MM.1S (cell line): ENCODE measurements at regions not wholly inside any gene's neighbourhood (a gene's known extent, or its start where the extent isn't known, plus 50 kb on each side); places are given as distances from the start of the nearest gene placed in this dataset.

Source experiments
- DNase-seq: peaks from one replicate; pipeline ENCODE4 v3.0.0-alpha.2; 2015
- H2AFZ ChIP-seq: fragments of 300-600 bp; sonication (generic); 2 replicates; pipeline ENCODE4 v1.6.0; 2016; ENCODE audit warnings: antibody characterized with exemption, low read length
- H3F3A ChIP-seq: fragments of 300-600 bp; sonication (generic); 2 replicates; pipeline ENCODE4 v1.6.1; 2016; ENCODE audit warnings: mild to moderate bottlenecking, antibody characterized with exemption, low read length, moderate library complexity, mixed read lengths; ENCODE audit not compliant: insufficient read depth
- H3K27ac ChIP-seq: fragments of 300-600 bp; sonication (generic); 2 replicates; pipeline ENCODE4 v1.5.1; 2016; ENCODE audit warnings: mild to moderate bottlenecking, low read length
- H3K27me3 ChIP-seq: fragments of 300-600 bp; sonication (generic); replicated peaks from 2 replicates; pipeline ENCODE4 v1.6.0; 2016; ENCODE audit warnings: low read length; ENCODE audit not compliant: insufficient read depth
- H3K36me3 ChIP-seq: fragments of 300-600 bp; sonication (generic); replicated peaks from 2 replicates; pipeline ENCODE4 v1.6.1; 2016; ENCODE audit warnings: mild to moderate bottlenecking, low read length, mixed read lengths; ENCODE audit not compliant: insufficient read depth
- H3K4me1 ChIP-seq: fragments of 300-600 bp; sonication (generic); 2 replicates; pipeline ENCODE4 v1.6.1; 2016; ENCODE audit warnings: low read length, mixed read lengths
- H3K4me2 ChIP-seq: fragments of 300-600 bp; sonication (generic); 2 replicates; pipeline ENCODE4 v1.6.0; 2016; ENCODE audit warnings: low read depth, low read length
- H3K4me3 ChIP-seq: fragments of 300-600 bp; sonication (generic); 2 replicates; pipeline ENCODE4 v1.5.1; 2016; ENCODE audit warnings: low read length, mixed read lengths
- H3K79me2 ChIP-seq: fragments of 300-600 bp; sonication (generic); 2 replicates; pipeline ENCODE4 v1.6.1; 2016; ENCODE audit warnings: mixed run types, low read length, mixed read lengths
- H3K9ac ChIP-seq: fragments of 300-600 bp; sonication (generic); 2 replicates; pipeline ENCODE4 v1.6.1; 2016; ENCODE audit warnings: low read length, mixed read lengths
- H3K9me2 ChIP-seq: fragments of 300-600 bp; sonication (generic); replicated peaks from 2 replicates; pipeline ENCODE4 v1.6.1; 2016; ENCODE audit warnings: mild to moderate bottlenecking, low read length, mixed read lengths; ENCODE audit not compliant: insufficient read depth
- H3K9me3 ChIP-seq: fragments of 300-600 bp; sonication (generic); replicated peaks from 2 replicates; pipeline ENCODE4 v1.6.1; 2016; ENCODE audit warnings: mild to moderate bottlenecking, low read length, mixed read lengths; ENCODE audit not compliant: insufficient read depth
- H4K20me1 ChIP-seq: fragments of 300-600 bp; sonication (generic); 2 replicates; pipeline ENCODE4 v1.6.1; 2016; ENCODE audit warnings: mild to moderate bottlenecking, low read length, moderate library complexity, mixed read lengths; ENCODE audit not compliant: insufficient read depth
- EZH2 ChIP-seq: fragments of 300-600 bp; sonication (generic); optimal IDR thresholded peaks from 2 replicates; pipeline ENCODE3; 2017; ENCODE audit warnings: low read depth, mild to moderate bottlenecking, antibody characterized with exemption, low read length, mixed read lengths
- EZH2phosphoT487 ChIP-seq: fragments of 300-600 bp; sonication (generic); IDR thresholded peaks from 2 replicates; pipeline ENCODE4 v1.6.1; 2018; ENCODE audit warnings: antibody characterized with exemption, low read length
- TF ChIP-seq, protein P1 (sequence below): fragments of 300-600 bp; sonication (generic); IDR thresholded peaks from 2 replicates; pipeline ENCODE4 v1.5.1; 2016; ENCODE audit warnings: antibody characterized with exemption, low read length, mixed read lengths

DNA sequence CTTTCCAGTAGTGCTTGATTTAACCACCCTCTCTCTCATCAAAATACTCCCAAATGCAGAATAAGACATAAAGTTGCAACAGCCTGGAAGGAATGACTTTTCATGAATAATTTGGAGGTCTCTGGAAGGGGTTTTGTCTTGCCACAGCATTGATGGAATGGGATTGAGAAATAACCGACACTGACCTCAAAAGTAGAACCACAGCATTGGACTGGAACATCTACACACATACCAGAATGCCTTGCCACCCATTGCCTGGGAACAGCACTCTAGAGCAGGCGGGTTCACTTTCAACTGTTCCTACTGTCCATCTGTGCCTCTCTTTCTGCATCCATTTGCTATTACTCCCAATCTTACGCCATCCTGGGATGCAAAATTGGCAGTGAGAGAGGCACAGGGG is 149.1 kb upstream of the USP24 start:
- H3K9me2 ChIP-seq: no peaks in the 10 kb centered on the region
- H3K27ac ChIP-seq: no peak overlapping the region
- no peaks in the 10 kb centered on the region for H4K20me1 ChIP-seq
- H3K79me2 ChIP-seq: no peaks in the 10 kb centered on the region
- H3K9me3 ChIP-seq: no peaks in the 10 kb centered on the region
- no peak overlapping the region for H3K4me3 ChIP-seq
- H3F3A ChIP-seq: peaks cover 13% of the 10 kb centered on the region
- no peak overlapping the region for H2AFZ ChIP-seq
- TF ChIP-seq EZH2: no peak
- no peak for TF ChIP-seq EZH2phosphoT487
- TF ChIP-seq, protein P1, sequence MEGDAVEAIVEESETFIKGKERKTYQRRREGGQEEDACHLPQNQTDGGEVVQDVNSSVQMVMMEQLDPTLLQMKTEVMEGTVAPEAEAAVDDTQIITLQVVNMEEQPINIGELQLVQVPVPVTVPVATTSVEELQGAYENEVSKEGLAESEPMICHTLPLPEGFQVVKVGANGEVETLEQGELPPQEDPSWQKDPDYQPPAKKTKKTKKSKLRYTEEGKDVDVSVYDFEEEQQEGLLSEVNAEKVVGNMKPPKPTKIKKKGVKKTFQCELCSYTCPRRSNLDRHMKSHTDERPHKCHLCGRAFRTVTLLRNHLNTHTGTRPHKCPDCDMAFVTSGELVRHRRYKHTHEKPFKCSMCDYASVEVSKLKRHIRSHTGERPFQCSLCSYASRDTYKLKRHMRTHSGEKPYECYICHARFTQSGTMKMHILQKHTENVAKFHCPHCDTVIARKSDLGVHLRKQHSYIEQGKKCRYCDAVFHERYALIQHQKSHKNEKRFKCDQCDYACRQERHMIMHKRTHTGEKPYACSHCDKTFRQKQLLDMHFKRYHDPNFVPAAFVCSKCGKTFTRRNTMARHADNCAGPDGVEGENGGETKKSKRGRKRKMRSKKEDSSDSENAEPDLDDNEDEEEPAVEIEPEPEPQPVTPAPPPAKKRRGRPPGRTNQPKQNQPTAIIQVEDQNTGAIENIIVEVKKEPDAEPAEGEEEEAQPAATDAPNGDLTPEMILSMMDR: no peak
- DNase-seq: no peak
- H3K36me3 ChIP-seq: no peaks in the 10 kb centered on the region
- H3K9ac ChIP-seq: no peak overlapping the region
- peaks cover 28% of the 10 kb centered on the region for H3K4me1 ChIP-seq
- no peaks in the 10 kb centered on the region for H3K27me3 ChIP-seq
- H3K4me2 ChIP-seq: no peak overlapping the region

DNA sequence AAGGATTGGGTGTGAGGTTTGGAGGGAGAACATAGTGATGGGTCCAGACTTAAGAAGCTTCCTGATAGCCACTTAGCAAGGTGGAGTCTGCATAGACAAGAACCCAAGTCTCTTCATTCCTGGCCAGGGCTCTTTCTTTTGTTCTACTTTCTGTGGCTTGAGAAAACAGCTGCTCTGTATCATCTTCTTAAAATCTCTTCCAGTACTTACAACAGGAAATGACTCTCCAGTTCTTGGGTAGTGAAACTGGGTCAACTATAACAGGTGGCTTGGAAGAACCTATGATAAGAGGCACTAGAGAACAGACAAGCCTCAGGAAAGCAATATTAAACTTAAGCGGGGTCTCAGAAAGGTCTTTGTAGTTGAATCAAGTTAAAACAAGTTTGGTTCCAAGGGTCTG is 148.1 kb upstream of the USP24 start:
- H3K4me1 ChIP-seq: peaks cover 28% of the 10 kb centered on the region
- no peaks in the 10 kb centered on the region for H3K79me2 ChIP-seq
- H3K9me2 ChIP-seq: no peaks in the 10 kb centered on the region
- no peaks in the 10 kb centered on the region for H3K36me3 ChIP-seq
- H3K9ac ChIP-seq: no peak overlapping the region
- H3K9me3 ChIP-seq: no peaks in the 10 kb centered on the region
- H3K4me2 ChIP-seq: peak overlapping the region; percentile 42; the same call in 1 of the 2 replicates
- peak overlapping the region; percentile 72 for H3K27ac ChIP-seq
- no peaks in the 10 kb centered on the region for H3K27me3 ChIP-seq
- H4K20me1 ChIP-seq: no peaks in the 10 kb centered on the region
- H3K4me3 ChIP-seq: no peak overlapping the region
- peaks cover 13% of the 10 kb centered on the region for H3F3A ChIP-seq
- DNase-seq: peak; percentile 85
- TF ChIP-seq, protein P1: no peak
- no peak for TF ChIP-seq EZH2phosphoT487
- H2AFZ ChIP-seq: no peak overlapping the region

GRCh38 chr1:55362558-55362957 is 147.4 kb upstream of the USP24 start:
- 0 out of 2 replicates have a peak overlapping the region, but pooled peaks have one; percentile 22 for H2AFZ ChIP-seq
- H3K27me3 ChIP-seq: no peaks in the 10 kb centered on the region
- DNase-seq: peak; percentile 27
- peak overlapping the region; percentile 72 for H3K27ac ChIP-seq
- H3K79me2 ChIP-seq: no peaks in the 10 kb centered on the region
- no peaks in the 10 kb centered on the region for H3K36me3 ChIP-seq
- H3K4me3 ChIP-seq: no peak overlapping the region
- no peaks in the 10 kb centered on the region for H4K20me1 ChIP-seq
- no peaks in the 10 kb centered on the region for H3K9me2 ChIP-seq
- H3K4me2 ChIP-seq: peak overlapping the region; percentile 42
- no peak overlapping the region for H3K9ac ChIP-seq
- peaks cover 13% of the 10 kb centered on the region for H3F3A ChIP-seq
- H3K4me1 ChIP-seq: peaks cover 28% of the 10 kb centered on the region
- no peaks in the 10 kb centered on the region for H3K9me3 ChIP-seq
- TF ChIP-seq EZH2phosphoT487 (no peak), EZH2 (no peak)
- TF ChIP-seq, protein P1: no peak
